ENCODE measurements at regions not wholly inside any gene's neighbourhood (a gene's known extent, or its start where the extent isn't known, plus 50 kb on each side); places are given as distances from the start of the nearest gene placed in this dataset.

DNA sequence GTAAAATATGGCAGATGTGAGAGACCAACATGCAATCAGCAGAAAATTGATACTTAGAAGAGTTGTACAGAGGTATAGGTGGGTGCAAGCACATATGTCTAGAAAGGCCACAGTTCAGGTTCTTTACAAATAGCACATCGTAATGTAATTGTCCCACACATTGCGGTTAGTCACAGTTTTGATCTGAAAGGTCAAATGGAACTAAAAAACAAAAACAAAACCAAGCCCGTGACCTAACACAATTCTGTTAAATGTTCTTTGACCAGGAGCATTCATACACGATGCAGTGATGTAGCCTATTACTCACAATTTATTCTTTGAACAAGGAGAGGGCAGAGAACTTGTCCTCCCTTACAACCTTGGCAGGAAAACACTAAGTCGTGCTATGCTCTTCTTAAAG is 108.9 kb upstream of the MAP4K3 start:
- Histone ChIP-seq H3K4me1 (peaks cover 0 to 5% (median 0%) of the 10 kb centered on the region in 4 donors), H3K27me3 (no peaks in the 10 kb centered on the region), H3K4me3 (no peak overlapping the region), H3K27ac (no peak overlapping the region), H3K36me3 (no peaks in the 10 kb centered on the region), H3K9me3 (peaks cover 0 to 8% (median 0%) of the 10 kb centered on the region in 3 donors)
- TF ChIP-seq, protein P1, sequence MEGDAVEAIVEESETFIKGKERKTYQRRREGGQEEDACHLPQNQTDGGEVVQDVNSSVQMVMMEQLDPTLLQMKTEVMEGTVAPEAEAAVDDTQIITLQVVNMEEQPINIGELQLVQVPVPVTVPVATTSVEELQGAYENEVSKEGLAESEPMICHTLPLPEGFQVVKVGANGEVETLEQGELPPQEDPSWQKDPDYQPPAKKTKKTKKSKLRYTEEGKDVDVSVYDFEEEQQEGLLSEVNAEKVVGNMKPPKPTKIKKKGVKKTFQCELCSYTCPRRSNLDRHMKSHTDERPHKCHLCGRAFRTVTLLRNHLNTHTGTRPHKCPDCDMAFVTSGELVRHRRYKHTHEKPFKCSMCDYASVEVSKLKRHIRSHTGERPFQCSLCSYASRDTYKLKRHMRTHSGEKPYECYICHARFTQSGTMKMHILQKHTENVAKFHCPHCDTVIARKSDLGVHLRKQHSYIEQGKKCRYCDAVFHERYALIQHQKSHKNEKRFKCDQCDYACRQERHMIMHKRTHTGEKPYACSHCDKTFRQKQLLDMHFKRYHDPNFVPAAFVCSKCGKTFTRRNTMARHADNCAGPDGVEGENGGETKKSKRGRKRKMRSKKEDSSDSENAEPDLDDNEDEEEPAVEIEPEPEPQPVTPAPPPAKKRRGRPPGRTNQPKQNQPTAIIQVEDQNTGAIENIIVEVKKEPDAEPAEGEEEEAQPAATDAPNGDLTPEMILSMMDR (IDR thresholded peaks at IDR 0.05), result no peak
- DNase-seq, result no peak
- intact Hi-C loops (cut with DNase I; ENCODE audit: low total_unique reads), result no loop called here

- peaks cover 0 to under 1% (median 0%) of the 10 kb centered on the region in 4 donors for H3K4me1 ChIP-seq
- no peak for DNase-seq
- no peaks in the 10 kb centered on the region for H3K36me3 ChIP-seq
- no peak overlapping the region for H3K4me3 ChIP-seq
- H3K27me3 ChIP-seq, result no peaks in the 10 kb centered on the region
- H3K9me3 ChIP-seq, result peaks cover 0 to 8% (median 0%) of the 10 kb centered on the region in 3 donors
- H3K27ac ChIP-seq, result no peak overlapping the region
- intact Hi-C loops (cut with DNase I; ENCODE audit: low total_unique reads), result no loop called here
- TF ChIP-seq, protein P1 (IDR thresholded peaks at IDR 0.05), result no peak
Measured at GRCh38 chr2:39546409-39546808, 109.3 kb upstream of the MAP4K3 start.

DNA sequence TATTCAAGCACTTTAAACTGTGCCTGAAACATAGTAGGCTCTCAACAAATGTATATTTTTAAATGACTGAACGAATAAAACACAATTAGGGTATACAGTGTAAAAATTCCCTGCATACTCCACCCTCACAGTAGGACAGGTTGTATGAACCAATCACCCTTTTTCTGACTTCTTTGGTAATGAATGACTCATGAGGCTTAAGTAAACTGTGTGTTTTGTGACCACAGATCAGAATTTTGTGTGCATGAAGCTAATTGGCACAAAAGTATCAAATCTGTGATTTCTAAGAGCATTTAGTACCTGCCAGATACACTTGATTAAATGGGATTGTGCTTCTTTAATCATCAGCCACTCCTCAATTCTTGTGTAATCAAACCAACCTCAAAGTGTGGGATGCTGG is 109.9 kb upstream of the MAP4K3 start:
- no peak overlapping the region for H3K4me3 ChIP-seq
- no peaks in the 10 kb centered on the region for H3K27me3 ChIP-seq
- H3K4me1 ChIP-seq, result no peaks in the 10 kb centered on the region
- no peak overlapping the region for H3K27ac ChIP-seq
- TF ChIP-seq, protein P1 (IDR thresholded peaks at IDR 0.05), result no peak
- H3K9me3 ChIP-seq, result peaks cover 0 to 8% (median 0%) of the 10 kb centered on the region in 3 donors
- DNase-seq, result no peak
- H3K36me3 ChIP-seq, result no peaks in the 10 kb centered on the region
- intact Hi-C loops (cut with DNase I; ENCODE audit: low total_unique reads), result no loop called here

GRCh38 chr2:39547811-39548719 is 111.0 kb upstream of the MAP4K3 start:
- Histone ChIP-seq H3K4me3 (no peak overlapping the region), H3K27me3 (no peaks in the 10 kb centered on the region), H3K27ac (no peak overlapping the region), H3K9me3 (peaks cover 0 to 8% (median 0%) of the 10 kb centered on the region in 3 donors), H3K36me3 (no peaks in the 10 kb centered on the region), H3K4me1 (no peaks in the 10 kb centered on the region)
- TF ChIP-seq, protein P1 (IDR thresholded peaks at IDR 0.05), result no peak
- intact Hi-C loops (cut with DNase I; ENCODE audit: low total_unique reads), result no loop called here
- no peak for DNase-seq

DNA sequence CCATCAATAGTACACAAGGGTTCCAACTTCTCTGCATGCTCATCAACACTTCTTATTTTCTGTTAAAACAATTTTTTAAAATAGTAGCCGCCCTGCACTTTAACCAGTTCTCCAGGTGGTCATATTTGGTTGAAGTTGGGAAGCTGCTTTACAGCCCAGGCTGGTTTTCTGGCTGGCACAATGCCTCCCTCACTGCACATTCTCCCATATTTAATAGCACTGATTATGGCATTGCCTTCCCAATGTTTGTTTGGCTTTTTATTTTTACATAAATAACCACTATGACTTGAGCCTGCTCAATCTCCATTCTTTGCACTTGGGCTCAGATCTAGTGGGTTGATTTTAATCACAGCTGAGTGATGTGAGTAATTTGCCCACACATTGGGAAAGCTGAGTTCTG is 111.9 kb upstream of the MAP4K3 start:
- intact Hi-C loops (cut with DNase I; ENCODE audit: low total_unique reads), result no loop called here

More for the DNA sequence above, 111.9 kb upstream of the MAP4K3 start:
- TF ChIP-seq, protein P1 (IDR thresholded peaks at IDR 0.05), result no peak
- DNase-seq, result no peak
- Histone ChIP-seq H3K9me3 (peaks cover 0 to 8% (median 0%) of the 10 kb centered on the region in 3 donors), H3K27me3 (no peaks in the 10 kb centered on the region), H3K4me1 (no peaks in the 10 kb centered on the region), H3K27ac (no peak overlapping the region), H3K4me3 (no peak overlapping the region), H3K36me3 (no peaks in the 10 kb centered on the region)
